ENCODE measurements at regions not wholly inside any gene's neighbourhood (a gene's known extent, or its start where the extent isn't known, plus 50 kb on each side); places are given as distances from the start of the nearest gene placed in this dataset.

GRCh38 chr12:58815235-58815634 is 105.1 kb downstream of the LRIG3 start:
- Histone ChIP-seq H3K79me2 (ENCODE audit: control insufficient read depth, insufficient read depth, low read length, unreplicated experiment) (no peaks in the 10 kb centered on the region), H3K4me3 (ENCODE audit: low read depth, low read length) (no peak overlapping the region), H2AFZ (ENCODE audit: low read length, unreplicated experiment) (no peak overlapping the region), H3K27me3 (ENCODE audit: insufficient read depth, low read length) (0 out of 2 replicates have a peak, but pooled peaks cover 4% of the 10 kb centered on the region), H3K4me1 (ENCODE audit: control insufficient read depth, insufficient read depth, low read length, unreplicated experiment) (no peaks in the 10 kb centered on the region), H3K27ac (ENCODE audit: low read depth, low read length) (no peak overlapping the region), H3K36me3 (ENCODE audit: insufficient read depth, low read length) (no peaks in the 10 kb centered on the region)

- no peak overlapping the region for H2AFZ ChIP-seq (ENCODE audit: low read length, unreplicated experiment)
- H3K4me3 ChIP-seq (ENCODE audit: low read depth, low read length), result no peak overlapping the region
- H3K4me1 ChIP-seq (ENCODE audit: control insufficient read depth, insufficient read depth, low read length, unreplicated experiment), result no peaks in the 10 kb centered on the region
- no peak overlapping the region for H3K27ac ChIP-seq (ENCODE audit: low read depth, low read length)
- no peaks in the 10 kb centered on the region for H3K36me3 ChIP-seq (ENCODE audit: insufficient read depth, low read length)
- H3K27me3 ChIP-seq (ENCODE audit: insufficient read depth, low read length), result no peaks in the 10 kb centered on the region
- no peaks in the 10 kb centered on the region for H3K79me2 ChIP-seq (ENCODE audit: control insufficient read depth, insufficient read depth, low read length, unreplicated experiment)
Observed at GRCh38 chr12:58818546-58818945, 101.8 kb downstream of the LRIG3 start.

DNA sequence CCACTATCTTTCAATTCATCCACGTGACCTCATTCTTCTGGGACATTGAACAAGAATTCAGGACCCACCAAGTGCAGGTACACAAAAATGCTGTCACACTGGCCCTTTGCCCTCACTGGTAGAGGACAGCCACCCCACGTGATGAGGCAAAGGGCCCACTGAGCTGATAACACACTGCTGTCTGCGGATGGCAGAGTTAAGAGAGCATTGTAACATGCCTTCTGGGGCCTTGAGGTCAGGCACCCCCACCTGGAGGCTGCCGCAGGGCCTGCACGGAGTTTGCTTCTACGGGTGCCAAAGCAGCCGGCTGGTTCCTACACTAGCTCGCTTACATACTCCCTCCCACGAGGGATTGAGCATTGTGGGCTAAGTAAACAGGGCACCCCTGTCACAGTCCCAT is 101.0 kb downstream of the LRIG3 start:
- no peak overlapping the region for H3K27ac ChIP-seq (ENCODE audit: low read depth, low read length)
- H3K27me3 ChIP-seq (ENCODE audit: insufficient read depth, low read length), result no peaks in the 10 kb centered on the region
- H3K36me3 ChIP-seq (ENCODE audit: insufficient read depth, low read length), result no peaks in the 10 kb centered on the region
- no peaks in the 10 kb centered on the region for H3K79me2 ChIP-seq (ENCODE audit: control insufficient read depth, insufficient read depth, low read length, unreplicated experiment)
- H2AFZ ChIP-seq (ENCODE audit: low read length, unreplicated experiment), result no peak overlapping the region
- H3K4me1 ChIP-seq (ENCODE audit: control insufficient read depth, insufficient read depth, low read length, unreplicated experiment), result no peaks in the 10 kb centered on the region
- no peak overlapping the region for H3K4me3 ChIP-seq (ENCODE audit: low read depth, low read length)

DNA sequence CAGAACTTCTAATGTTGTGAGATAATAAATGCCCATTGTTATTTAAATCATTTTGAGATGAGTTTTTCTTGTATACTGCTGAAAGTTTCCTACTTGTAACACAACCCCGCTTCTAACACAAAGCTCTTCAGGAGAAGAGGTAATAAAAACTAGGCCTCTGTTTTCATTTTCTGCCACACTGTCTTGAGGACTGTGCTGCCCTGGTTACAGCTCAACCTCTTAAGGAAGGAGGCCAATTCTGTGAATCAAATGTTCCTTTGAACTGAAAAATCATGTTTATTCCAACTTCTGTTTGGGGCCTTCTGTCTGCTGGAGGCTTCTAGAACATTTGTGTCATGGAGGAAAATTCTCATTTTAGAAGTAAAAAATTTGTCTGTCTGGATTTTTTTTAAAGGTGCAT is 100.3 kb downstream of the LRIG3 start:
- no peaks in the 10 kb centered on the region for H3K27me3 ChIP-seq (ENCODE audit: insufficient read depth, low read length)
- H3K36me3 ChIP-seq (ENCODE audit: insufficient read depth, low read length), result no peaks in the 10 kb centered on the region
- no peak overlapping the region for H2AFZ ChIP-seq (ENCODE audit: low read length, unreplicated experiment)
- no peak overlapping the region for H3K27ac ChIP-seq (ENCODE audit: low read depth, low read length)
- H3K79me2 ChIP-seq (ENCODE audit: control insufficient read depth, insufficient read depth, low read length, unreplicated experiment), result no peaks in the 10 kb centered on the region
- no peak overlapping the region for H3K4me3 ChIP-seq (ENCODE audit: low read depth, low read length)
- H3K4me1 ChIP-seq (ENCODE audit: control insufficient read depth, insufficient read depth, low read length, unreplicated experiment), result no peaks in the 10 kb centered on the region
